ENCODE measurements at regions not wholly inside any gene's neighbourhood (a gene's known extent, or its start where the extent isn't known, plus 50 kb on each side); places are given as distances from the start of the nearest gene placed in this dataset.

GRCh38 chr12:126144603-126145002 lies 1079.4 kb downstream of the AACS start:
- no peaks in the 10 kb centered on the region for H3K79me2 ChIP-seq (replicated peaks; ENCODE audit: insufficient read depth)
- H3K4me3 Mint-ChIP-seq = no peak overlapping the region
- H3K27ac Mint-ChIP-seq = no peak overlapping the region
- TF ChIP-seq CREB1 (CRISPR knock-in tag; IDR thresholded peaks at IDR 0.05; ENCODE audit: low read depth) (no peak), CTCF (conservative IDR thresholded peaks at IDR 0.05; ENCODE audit: low read depth in 2 of 2) (no peak), ZNF114 (CRISPR knock-in tag; IDR thresholded peaks at IDR 0.05) (no peak), ETS1 (IDR thresholded peaks at IDR 0.05) (no peak), REST (IDR thresholded peaks at IDR 0.05; ENCODE audit: unreplicated experiment) (no peak), POLR2AphosphoS5 (IDR thresholded peaks at IDR 0.05; ENCODE audit: low read depth) (no peak), EZH2phosphoT487 (IDR thresholded peaks at IDR 0.05; ENCODE audit: unreplicated experiment) (no peak), NANOG (IDR thresholded peaks at IDR 0.05; ENCODE audit: borderline replicate concordance) (no peak), ZNF331 (CRISPR knock-in tag; IDR thresholded peaks at IDR 0.05; ENCODE audit: low read depth) (no peak), JUNB (IDR thresholded peaks at IDR 0.05; ENCODE audit: unreplicated experiment) (no peak)
- no peak overlapping the region for H3K4me3 ChIP-seq
- no peaks in the 10 kb centered on the region for H3K9me2 ChIP-seq (ENCODE audit: insufficient read depth)
- peaks cover 50% of the 10 kb centered on the region for H3K36me3 Mint-ChIP-seq (ENCODE audit: low read depth)
- DNase-seq (ENCODE audit: low spot score) (no peak), ATAC-seq (no peak)
- no peaks in the 10 kb centered on the region for H3K4me1 ChIP-seq (ENCODE audit: insufficient read depth)
- no peaks in the 10 kb centered on the region for H3F3A ChIP-seq (replicated peaks; ENCODE audit: low read depth)
- H3K9me3 Mint-ChIP-seq = peaks cover 98% of the 10 kb centered on the region
- H3K4me2 ChIP-seq = no peak overlapping the region
- H4K20me1 ChIP-seq (replicated peaks; ENCODE audit: insufficient read depth) = no peaks in the 10 kb centered on the region
- no peak overlapping the region for H3K27ac ChIP-seq (ENCODE audit: low read depth)
- H2AFZ ChIP-seq = no peak overlapping the region
- no peaks in the 10 kb centered on the region for H3K27me3 ChIP-seq (ENCODE audit: insufficient read depth)
- H3K4me1 Mint-ChIP-seq = no peaks in the 10 kb centered on the region
- H3K27me3 Mint-ChIP-seq (ENCODE audit: insufficient read depth, low read depth, poor library complexity) = peaks cover 2% of the 10 kb centered on the region
- H3K36me3 ChIP-seq (ENCODE audit: insufficient read depth) = no peaks in the 10 kb centered on the region

- no peaks in the 10 kb centered on the region for H3K27me3 ChIP-seq (ENCODE audit: insufficient read depth)
- no peak overlapping the region for H3K4me2 ChIP-seq
- H2AFZ ChIP-seq = no peak overlapping the region
- Mint-ChIP-seq H3K27ac (no peak overlapping the region), H3K9me3 (peaks cover 88% of the 10 kb centered on the region), H3K36me3 (ENCODE audit: low read depth) (peaks cover 47% of the 10 kb centered on the region), H3K4me1 (no peaks in the 10 kb centered on the region), H3K27me3 (ENCODE audit: insufficient read depth, low read depth, poor library complexity) (peaks cover 5% of the 10 kb centered on the region), H3K4me3 (no peak overlapping the region)
- no peaks in the 10 kb centered on the region for H3K79me2 ChIP-seq (replicated peaks; ENCODE audit: insufficient read depth)
- no peaks in the 10 kb centered on the region for H3F3A ChIP-seq (replicated peaks; ENCODE audit: low read depth)
- no peak overlapping the region for H3K4me3 ChIP-seq
- H3K27ac ChIP-seq (ENCODE audit: low read depth) = no peak overlapping the region
- DNase-seq (ENCODE audit: low spot score) = no peak
- no peaks in the 10 kb centered on the region for H3K4me1 ChIP-seq (ENCODE audit: insufficient read depth)
- H3K36me3 ChIP-seq (ENCODE audit: insufficient read depth) = no peaks in the 10 kb centered on the region
- H4K20me1 ChIP-seq (replicated peaks; ENCODE audit: insufficient read depth) = no peaks in the 10 kb centered on the region
- H3K9me2 ChIP-seq (ENCODE audit: insufficient read depth) = no peaks in the 10 kb centered on the region
- TF ChIP-seq EZH2 (IDR thresholded peaks at IDR 0.05; ENCODE audit: low read depth, unreplicated experiment) (no peak), CREB1 (CRISPR knock-in tag; IDR thresholded peaks at IDR 0.05; ENCODE audit: low read depth) (no peak), NANOG (IDR thresholded peaks at IDR 0.05; ENCODE audit: borderline replicate concordance) (no peak), CTCF (conservative IDR thresholded peaks at IDR 0.05; ENCODE audit: low read depth in 2 of 2) (no peak)
- no peak for ATAC-seq
Observed at GRCh38 chr12:126147321-126147720, 1082.1 kb downstream of the AACS start.
